GM19397 (cell line): ENCODE measurements at regions not wholly inside any gene's neighbourhood (a gene's known extent, or its start where the extent isn't known, plus 50 kb on each side); places are given as distances from the start of the nearest gene placed in this dataset.
"Not testable (repeated sequence)": the region's sequence is repeated elsewhere in the genome, so short reads cannot be mapped to it uniquely, and the experiment has no call there.

Source experiments
- ATAC-seq: cut with Tn5 transposase; IDR thresholded peaks from one replicate; pipeline ENCODE4 v1.9.1; 2021; ENCODE audit warnings: mild to moderate bottlenecking, moderate library complexity; ENCODE audit not compliant: unreplicated experiment

DNA sequence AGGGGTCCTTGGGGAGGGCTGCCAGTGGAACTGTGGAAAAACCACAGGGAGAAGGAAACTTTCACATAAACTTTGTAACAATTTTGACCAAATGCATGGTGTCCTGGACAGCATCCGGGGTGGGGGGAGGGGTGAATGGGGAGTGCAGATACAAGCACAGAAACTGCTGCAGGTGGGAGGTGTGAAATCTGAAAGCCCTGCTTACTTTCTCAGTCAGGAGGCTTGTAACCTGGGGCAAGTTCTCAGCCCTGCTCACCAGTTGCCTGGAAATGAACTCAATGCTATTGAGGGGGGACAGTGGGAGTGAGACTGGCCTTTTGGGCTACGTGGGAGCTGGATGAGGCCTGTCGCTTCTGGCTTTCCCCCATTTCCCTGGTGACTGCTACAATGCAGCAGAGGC, 694.5 kb upstream of the ZNF608 start:
- no peak for ATAC-seq

GRCh38 chr5:125446986-125447385, 700.5 kb upstream of the ZNF608 start:
- ATAC-seq = no peak

DNA sequence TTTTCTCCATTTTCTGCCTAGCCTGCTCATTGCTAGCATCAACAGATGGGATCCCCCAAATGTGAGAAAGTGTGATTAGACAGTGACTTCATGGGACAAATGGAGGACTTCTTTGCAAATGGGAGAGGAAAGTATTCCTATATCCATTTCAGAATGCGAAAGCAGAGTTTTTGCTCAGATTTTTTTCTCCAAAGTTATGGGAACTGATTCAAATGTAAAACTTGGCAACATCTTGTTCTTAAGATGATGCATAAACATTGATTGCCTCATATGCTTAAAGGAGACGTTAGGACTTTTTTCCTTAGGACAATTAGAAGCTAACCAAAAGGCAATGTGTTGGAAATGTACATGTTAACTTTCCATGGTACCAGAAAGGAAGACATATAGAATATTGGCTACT, 704.3 kb upstream of the ZNF608 start:
- no peak for ATAC-seq

DNA sequence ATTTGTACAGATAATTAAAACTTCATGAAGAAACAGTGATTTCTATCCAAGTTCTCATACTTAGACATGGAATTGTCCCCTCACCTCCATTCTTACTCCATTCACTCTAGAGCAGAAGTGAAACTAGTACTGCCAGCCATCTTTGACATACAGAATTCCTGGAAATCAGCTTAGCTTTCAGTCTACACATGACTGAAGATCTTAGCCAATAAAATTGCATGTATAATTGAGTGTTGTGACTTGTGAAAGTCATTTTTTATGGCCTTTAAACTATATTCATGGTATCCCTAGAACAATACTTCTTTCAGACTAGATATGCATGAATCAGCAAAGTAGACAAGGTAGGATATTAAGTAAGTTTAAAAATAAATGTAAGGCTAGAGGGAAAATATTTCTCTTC, 705.2 kb upstream of the ZNF608 start:
- ATAC-seq = no peak

- no peak for ATAC-seq
Measured at GRCh38 chr5:125452991-125453390, 706.6 kb upstream of the ZNF608 start.

DNA sequence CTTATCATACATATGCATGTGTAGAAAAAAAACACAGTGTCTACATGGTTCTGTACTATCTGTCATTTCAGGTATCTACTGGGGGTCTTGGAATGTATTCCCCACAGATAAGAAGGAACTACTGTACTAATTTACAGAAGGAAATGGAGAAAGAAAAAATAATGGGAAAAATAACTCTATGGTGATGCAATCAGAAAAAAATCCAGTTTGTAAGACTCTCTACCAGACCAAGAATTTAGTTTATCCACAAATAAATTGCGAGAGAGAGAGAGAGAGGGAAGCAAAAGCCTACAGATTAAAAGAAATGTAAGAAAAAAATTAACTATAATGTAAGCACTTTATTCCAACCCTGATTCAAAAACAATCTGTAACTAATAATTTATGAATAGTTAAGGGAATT, 708.6 kb upstream of the ZNF608 start:
- ATAC-seq = no peak

- ATAC-seq = not testable (repeated sequence)
Measured at GRCh38 chr5:125456005-125456404, 709.6 kb upstream of the ZNF608 start.

DNA sequence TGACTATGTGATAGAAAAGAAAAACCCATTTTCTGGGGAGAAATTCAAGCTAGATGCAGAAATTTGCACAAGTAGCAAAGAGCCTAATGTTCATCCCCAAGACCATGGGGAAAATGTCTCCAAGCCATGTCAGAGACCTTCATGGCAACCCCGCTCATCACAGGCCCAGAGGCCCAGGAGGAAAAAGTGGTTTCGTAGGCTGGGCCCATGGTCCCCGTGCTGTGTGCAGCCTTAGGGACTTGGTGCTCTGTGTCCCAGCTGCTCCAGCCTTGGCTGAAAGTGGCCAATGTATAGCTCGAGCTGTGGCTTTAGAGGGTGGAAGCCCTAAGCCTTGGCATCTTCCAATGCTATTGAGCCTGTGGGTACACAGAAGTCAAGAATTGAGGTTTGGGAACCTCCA, 711.2 kb upstream of the ZNF608 start:
- no peak for ATAC-seq

GRCh38 chr5:125458949-125459348, 712.5 kb upstream of the ZNF608 start:
- not testable (repeated sequence) for ATAC-seq

GRCh38 chr5:125461641-125462072, 715.2 kb upstream of the ZNF608 start:
- ATAC-seq = no peak

DNA sequence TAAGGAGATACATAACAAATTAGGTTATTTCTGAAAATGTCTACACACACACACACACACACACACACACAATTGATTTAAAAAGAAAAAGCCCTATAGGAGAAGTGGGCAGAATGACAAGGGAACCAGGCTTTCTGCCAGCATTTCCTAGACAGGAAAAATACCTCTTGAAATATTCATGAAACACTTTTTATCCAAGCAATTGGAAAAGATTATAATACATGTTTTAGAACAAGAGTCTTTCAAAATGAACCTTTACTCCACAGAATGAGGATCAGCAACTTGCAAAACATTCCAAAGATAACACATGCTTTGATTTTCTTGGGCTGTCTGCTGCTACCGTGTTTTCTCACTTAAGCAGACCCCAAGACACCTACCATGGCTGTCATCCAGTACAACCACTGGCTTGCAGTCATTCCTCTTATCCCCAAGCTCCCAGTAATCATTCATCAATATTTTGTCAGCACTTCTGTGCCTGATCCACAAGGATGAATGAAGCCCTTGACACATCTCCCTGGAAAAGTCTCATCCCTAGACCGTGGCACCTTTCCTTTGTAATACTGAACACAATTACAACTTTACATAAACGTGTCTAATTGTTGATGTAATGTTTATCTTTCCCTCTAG, 717.1 kb upstream of the ZNF608 start:
- ATAC-seq = no peak

- ATAC-seq = no peak
Measured at GRCh38 chr5:125464847-125465432, 718.5 kb upstream of the ZNF608 start.

GRCh38 chr5:125465703-125466102, 719.3 kb upstream of the ZNF608 start:
- no peak for ATAC-seq

DNA sequence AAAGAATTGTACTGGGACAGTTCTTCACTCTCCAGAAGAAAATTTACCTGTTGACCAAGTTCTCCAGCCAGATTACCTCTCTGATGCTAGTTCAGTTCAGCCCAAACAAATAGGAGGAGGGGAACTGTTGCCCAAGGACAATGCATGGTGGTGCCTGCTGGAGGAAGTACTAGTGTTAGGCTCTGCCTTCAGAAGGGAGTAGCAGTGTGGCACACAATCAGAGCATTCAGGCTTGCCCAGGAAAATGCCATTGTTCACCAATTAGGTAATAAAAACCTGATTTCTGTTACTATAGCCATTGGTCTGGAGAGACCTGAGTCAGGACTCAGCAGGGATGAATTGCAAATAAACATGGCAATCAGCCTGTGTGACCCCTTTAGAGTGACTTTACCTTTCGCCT, 720.8 kb upstream of the ZNF608 start:
- no peak for ATAC-seq

DNA sequence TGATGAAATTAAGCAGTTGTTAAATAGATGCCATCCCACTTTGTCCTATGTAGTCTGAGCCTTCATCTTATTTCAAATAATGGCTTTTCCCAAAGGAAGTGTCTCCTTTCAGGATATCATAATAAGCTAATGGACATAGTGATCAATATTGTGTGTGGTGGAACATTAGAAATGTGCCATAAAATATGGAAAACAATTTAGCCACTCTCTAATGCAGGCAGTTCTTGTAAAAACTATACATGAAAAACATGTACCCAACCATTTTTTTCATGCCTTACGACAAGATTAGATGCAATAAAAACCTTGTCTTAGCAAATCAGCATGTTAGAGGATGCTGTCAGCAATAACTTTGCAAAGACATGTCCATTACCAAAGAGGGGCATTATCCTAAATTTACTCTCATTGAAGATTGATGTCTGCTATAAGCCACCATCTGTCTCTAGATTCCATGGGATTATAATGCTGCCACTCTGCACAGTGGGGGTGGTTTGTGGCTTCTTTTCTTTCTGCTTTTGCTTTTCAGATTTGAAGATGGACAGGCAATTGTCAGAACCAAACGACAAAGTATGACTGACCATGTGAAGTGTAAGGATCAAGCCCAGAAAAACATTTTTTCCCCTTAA, 724.0 kb upstream of the ZNF608 start:
- no peak for ATAC-seq

GRCh38 chr5:125476901-125477585, 730.6 kb upstream of the ZNF608 start:
- ATAC-seq = no peak

- no peak for ATAC-seq
Measured at GRCh38 chr5:125477586-125477975, 731.1 kb upstream of the ZNF608 start.

DNA sequence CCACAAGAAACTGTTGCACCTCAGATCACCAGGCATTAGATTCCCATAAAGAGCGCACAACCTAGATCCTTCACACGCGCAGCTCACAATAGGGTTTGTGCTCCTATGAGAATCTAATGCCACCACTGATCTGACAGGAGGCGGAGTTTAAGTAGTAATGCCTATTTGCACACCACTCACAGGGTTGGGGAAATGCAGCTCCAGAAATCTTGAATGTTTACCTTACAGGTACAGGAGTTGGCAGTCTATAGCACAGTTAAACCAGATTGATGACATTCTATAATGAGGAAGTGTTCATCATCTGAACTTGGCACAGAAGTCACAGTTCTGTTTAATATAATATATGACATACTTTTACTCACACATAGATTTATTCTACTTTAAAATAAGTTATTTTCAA, 732.2 kb upstream of the ZNF608 start:
- ATAC-seq = no peak

DNA sequence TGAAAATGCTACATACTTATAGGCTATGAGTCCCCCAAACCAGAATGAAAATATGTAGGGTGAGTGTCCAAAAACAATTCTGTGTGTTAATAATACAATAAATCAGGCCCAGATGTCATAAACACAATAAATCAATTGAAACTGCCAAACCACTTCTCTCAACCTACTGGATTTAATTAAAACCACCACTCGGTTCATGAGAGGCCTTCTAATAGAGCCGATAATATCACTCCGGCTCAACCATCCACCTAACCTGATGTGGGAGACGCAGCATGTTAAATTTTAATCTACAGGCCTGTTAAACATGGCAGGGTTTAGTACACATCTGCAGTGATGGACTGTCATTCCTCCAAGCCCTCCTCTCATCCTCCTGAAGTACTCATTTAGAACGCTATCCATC, 734.5 kb upstream of the ZNF608 start:
- no peak for ATAC-seq

DNA sequence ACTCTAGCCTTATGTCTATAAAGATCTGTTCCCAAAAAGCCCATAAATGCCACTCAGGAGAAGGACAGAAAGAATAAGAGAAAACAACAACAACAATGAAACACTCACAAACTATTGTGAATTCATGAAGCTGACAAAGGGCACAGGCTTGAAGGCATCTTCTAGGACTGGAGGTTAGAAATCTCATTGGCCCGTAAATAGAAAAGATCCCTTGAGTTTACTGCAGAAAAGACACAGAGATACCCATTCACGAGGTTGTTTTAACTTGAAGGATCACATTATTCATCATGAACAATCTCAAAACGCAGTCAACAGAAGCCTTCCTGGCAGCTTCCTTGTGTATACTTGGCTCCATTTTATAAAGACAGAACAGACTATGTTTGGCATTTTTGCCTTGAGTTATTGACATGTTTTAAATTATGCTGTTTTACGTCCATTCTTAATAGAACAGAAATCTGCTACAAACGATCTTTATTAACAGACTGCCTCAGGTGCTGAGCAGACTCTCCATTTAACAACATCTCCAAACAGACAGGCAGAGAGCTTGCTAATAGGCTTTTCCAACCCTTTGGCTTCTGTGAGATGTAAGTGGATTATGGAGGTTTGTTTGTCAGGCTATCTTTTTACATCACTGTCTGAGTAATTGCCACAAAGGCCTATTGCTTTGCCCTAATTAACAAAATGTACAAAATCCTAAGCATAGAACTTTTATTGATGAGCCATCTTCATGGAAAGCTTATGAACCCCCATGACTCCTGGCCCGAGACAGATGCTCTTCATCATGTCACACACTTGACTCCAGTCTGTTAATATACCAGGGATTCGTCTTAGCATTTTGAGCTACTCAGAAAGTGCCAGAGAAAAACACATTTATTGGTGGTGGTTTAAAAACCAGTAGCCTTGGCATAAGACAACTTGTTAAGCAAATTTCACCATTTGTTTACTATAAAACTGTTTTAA, 735.3 kb upstream of the ZNF608 start:
- no peak for ATAC-seq

- no peak for ATAC-seq
Measured at GRCh38 chr5:125483609-125484008, 737.2 kb upstream of the ZNF608 start.
